ELR (cell line): ENCODE measurements at regions not wholly inside any gene's neighbourhood (a gene's known extent, or its start where the extent isn't known, plus 50 kb on each side); places are given as distances from the start of the nearest gene placed in this dataset.
A peak's percentile ranks its signal among the peaks of the same experiment; 100 is the strongest.
"Not testable (repeated sequence)": the region's sequence is repeated elsewhere in the genome, so short reads cannot be mapped to it uniquely, and the experiment has no call there.

Experiments used
- DNase-seq: peaks from one replicate; pipeline ENCODE4 v3.0.0-alpha.2; 2015; ENCODE audit warnings: low read depth

DNA sequence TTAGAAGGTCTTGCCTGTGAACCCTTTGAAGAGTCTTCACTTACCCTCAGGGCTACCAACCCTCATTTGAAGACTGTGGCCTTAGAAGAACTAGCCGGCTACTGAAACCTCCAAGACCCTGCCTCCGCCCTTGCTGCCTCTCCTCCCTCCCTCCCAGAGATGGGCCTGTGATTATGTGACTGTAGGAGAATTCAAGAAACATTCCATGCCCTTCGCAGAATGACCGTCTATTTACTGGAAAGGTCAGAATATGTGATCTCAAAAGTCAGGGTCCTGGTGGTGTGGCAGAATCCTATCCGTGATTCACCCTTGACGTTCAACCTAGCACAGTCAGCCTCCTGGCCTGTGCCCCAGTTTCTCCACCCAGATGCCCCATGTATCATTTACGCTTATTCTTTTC lies 109.6 kb downstream of the CTNND1 start:
- no peak for DNase-seq

DNA sequence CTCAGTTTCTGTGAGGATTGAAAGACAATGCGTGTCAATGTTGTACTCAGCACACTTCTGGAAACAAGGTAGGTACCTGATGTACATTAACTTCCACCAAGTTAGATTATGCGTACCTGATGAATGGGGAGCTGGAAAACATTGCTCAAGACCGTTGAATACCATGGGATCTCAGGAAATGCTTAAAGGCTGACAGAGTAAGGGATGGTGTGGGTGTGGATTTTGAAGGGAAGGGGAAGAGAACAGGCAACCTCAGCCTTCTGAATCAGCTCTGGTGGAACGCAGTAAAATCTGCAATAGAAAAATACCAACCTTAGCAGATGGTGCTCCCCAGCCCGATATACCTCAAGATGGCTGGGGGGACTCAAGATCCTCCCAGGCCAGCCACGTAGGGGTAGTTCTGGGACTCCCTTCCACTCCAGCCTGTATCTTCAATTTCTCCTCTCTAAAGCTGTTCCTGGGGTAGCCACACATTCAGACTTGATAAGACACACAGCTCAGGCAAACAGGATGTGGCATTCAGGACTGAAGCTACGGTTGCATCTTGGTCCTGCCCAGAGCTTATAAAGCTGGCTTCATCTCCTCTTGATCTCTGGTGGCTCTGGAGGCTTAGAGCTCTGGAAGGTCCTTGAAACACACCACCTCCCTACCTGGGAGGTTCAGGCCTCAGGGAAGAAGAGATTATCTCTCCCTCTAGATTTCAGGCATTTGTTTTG lies 111.8 kb downstream of the CTNND1 start:
- peak; percentile 10 for DNase-seq

DNA sequence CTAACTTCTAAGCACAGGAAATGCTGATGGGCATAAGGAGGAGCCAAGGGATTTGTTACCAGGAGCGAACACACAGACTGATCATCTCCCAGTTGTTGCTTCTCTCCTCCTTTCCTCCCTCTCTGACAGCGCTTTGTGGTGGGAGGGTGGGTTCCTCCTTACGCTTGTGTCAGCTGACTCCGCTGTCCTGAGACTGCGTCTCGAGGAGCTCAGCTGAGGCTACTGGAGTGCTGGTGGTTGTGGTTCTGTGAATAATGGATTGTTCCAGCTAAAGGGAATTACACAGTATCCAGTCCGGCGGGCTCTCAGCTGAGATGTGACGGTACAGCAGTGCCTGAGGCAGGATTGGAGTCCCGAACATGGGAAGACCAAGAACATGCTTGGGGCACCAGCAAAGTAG lies 113.4 kb downstream of the CTNND1 start:
- DNase-seq, result no peak

DNA sequence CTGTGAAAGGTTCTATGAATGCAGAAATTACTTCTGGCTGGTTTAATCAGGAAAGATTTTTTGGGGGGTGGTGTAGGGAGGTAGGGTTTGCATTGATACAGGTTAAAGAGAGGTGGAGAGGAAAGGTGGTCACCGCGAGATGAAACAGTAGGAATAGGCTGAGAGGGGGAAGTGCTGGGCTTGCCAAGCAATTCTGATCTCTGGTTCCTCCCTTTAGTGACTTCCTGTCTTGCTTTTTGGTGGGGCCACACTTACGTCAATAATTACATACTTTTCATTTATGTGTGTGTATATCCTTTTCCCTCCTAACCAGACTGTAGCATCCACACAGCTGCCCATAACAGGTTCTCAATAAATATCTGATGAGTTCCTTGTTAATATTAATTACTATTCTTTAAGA lies 120.0 kb downstream of the CTNND1 start:
- DNase-seq, result no peak

DNA sequence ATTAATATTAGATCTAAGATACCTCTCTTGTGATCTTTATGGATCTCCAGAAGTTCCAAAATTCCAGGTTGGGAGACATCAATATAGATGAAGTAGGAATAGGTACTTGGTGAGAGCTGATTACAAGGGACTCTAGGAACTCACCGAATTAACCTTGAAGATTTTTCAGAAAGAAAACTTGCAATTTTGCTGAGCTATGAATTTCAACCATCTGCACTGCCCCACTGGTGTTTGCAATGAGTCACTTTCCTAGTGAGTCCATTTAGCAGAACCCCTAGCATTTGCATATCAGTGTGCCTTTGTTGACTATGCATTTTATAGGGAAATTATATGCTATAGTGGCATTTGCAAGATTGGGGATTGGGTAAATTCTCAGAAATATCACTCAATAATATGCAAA lies 122.0 kb downstream of the CTNND1 start:
- no peak for DNase-seq

DNA sequence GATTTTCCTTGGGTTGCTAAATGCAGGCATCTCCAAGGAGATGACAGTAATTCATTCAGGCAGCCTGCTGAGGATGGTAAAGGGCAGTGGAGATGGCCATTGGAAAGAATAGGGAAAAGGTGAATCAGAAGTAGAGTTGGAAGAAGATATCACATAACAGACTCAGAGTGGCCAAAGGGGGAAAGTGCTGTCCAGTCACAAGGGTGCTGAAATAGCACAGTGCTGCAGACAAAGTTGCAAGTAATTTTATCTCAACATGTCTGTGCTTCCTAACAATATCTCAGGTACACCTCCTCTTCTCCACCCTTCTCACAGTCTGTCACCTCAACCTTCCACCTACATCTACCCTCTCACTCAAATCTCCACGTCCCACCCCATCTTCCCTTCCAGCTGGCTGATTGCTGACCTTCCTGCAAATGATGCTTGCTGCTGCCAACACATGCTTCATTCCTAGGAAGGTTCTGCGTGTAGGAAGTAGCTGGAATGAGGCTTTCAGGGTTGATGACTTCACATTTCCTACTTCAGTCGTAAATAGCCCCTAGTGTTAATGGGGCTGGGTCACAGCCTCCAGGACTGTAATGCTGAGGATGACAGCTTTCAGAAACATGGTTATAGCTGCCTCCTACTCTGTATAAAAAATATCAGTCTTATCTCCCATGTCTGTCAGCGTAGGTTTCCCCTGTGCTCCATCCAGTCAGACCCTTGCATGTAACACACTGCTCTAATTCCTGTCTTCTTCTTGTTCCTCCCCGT lies 123.9 kb downstream of the CTNND1 start:
- peak; percentile 11 for DNase-seq

DNA sequence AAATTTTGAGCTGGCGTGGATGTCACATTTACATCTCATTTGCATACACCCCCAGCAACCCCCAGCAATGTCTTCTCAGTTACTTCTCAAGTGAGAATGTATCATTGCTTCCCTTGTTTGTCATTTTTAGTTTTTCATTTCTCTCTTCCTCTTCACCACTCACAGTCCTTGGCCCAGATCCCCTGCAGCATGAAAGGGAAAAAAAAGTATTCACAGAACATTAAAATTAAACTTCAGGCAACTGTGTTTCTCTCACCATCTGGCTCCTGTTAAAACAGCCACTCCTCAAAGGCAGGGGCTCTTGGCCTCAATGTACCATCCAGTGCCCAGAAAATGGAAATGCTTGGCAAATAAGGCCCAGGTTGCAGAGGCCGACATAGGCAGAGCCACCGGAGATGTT lies 126.8 kb downstream of the CTNND1 start:
- DNase-seq, result no peak

DNA sequence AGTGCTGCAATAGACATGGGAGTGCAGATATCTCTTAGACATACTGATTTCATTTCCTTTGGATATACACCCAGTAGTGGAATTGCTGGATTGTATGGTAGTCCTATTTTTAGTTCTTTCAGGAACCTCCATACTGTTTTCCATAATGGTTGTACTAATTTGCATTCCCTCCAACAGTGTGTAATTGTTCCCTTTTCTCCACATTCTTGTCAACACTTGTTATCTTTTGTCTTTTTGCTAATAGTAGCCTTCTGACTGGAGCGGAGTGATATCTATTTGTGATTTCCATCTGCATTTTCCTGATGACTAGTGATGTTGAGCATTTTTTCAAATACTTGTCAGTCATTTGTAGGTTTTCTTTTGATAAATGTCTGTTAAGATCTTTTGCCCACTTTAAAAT lies 128.9 kb downstream of the CTNND1 start:
- no peak for DNase-seq

DNA sequence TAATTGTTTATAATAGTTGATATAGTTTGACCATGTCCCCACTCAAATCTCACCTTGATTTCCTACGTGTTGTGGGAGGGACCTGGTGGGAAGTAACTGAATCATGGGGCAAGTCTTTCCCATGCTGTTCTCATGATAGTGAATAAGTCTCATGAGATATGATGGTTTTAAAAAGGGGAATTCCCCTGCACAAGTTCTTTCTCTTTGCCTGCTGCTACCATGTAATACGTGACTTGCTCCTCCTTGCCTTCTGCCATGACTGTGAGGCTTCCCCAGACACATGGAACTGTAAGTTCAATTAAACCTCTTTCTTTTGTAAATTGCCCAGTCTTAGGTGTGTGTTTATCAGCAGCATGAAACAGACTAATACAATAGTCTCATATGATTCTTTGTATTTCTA lies 130.5 kb upstream of the OR9Q1 start:
- not testable (repeated sequence) for DNase-seq

DNA sequence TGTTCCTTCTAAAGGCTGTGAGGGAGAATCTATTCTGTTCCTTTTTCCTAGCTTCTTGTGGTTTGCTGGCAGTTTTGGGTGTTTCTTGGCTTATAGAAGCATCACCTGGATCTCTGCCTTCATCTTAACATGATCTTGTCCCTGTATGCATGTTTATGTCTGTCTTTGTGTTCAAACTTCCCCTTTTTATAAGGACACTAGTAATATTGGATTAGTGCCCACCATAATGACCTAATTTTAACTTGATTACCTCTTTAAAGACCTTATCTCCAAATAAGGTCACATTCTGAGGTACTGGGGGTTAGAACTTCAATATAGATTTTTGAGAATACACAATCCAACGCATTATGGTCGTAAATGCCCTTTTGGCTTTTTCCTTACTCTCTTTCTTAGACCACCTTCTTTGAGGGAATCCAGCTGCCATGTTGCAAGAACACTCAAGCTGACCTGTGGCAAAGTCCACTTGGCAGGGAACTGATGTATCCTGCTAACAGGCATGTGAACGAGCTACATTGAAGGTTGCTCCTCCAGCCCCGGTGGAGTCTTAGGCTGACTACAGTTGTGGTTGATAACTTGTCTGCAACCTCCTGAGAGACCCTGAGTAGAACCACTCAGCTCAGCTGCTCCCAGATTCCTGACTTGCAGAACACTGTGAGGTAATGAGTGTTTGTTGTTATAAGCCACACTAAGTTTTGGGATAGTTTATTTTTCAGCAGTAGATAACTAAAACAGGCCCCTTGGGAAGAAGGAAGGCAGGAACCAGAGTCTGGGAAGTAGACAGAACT lies 127.1 kb upstream of the OR9Q1 start:
- DNase-seq, result no peak

DNA sequence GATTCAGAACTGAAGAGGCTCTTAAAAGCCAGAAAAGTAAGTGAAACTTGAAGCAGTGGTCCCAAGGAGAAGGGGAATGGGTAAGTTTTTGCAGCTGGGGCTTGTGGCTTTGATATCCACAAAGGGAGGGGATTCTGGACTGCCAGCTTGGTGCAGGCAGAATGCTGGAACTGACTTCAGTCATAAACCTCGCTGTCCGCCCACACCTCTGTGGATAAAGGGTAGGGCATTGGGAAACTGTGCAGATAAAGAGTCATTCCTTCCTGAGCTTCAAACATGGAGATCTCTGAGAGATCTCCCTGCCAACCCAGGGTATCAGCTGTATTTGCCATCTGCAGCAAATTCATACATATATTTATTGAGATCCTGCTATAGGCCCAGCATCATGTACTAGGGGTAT lies 124.3 kb upstream of the OR9Q1 start:
- no peak for DNase-seq

DNA sequence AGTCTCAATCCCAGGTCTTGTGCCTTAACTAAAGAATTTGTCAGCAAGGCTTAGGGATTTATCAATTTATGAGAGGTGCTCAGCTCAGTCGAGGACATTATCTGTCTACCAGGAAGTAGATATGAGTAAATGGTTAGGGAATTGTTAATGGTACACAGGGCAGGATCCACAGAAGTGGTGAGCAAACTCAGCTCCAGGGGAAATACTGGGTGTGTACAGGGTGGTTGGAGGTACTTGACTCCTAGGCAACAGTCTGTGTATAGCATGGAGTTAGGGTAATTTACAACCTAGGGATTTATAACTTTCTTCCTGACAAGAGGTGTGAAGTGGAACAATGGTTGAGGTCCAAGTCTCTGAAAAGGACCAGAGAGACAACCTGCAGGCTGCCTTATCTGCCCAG lies 123.4 kb upstream of the OR9Q1 start:
- no peak for DNase-seq

DNA sequence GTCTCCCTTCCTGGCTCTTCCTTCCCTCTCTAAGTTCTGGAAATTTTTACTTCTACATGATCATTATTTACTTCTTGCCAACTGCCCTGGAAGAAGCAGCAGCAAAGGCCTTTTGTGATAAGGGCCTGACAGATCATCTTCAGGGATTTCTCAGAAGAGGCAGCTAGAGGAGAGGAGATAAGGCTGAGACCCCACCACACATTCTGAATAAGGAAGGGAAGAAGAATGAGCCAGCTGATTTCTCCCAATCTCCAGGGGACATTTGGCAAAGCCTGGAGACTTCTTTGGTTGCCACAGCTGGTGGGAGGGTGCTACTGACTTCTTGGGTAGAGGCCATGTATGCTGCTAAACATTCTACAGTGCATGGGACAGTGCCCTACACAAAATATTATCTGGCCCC lies 122.4 kb upstream of the OR9Q1 start:
- DNase-seq, result no peak

DNA sequence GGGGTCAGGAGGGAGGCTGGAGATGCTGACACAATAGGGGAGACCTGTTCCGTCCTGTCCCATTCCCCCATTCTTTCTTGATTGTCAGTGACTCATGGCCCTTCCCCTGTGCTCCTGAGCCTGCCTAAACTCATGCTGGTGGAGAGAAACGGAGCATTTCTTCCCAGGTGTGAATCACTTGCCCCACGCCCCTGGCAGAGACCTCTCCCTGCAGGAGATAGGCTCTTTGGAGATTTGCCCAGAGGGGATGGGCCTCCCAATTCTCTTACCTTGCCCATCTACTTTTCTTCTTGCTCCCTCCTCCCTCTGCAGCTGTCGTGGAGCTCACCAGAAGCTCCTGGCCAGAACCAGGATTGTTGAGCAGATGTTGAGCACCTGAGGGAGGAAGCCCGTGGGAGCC lies 121.9 kb upstream of the OR9Q1 start:
- no peak for DNase-seq

DNA sequence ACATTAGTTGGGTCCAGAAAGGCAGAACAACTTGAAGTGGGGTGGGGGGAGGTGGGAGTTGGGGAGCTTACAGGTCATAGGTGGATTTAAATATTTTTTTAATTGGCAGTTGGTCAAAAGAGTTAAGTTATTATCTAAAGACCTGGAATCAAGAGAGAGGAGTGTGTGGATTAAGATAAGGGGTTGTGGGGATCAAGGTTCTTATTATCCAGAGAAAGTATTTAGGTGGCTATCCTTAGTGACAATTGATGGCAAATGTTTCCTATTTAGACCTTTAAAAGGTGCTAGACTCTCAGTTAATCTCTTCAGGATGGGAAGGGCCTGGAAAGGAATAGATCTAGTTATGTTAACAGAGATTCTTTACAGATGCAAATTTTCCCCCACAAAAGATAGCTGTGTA lies 120.7 kb upstream of the OR9Q1 start:
- no peak for DNase-seq

DNA sequence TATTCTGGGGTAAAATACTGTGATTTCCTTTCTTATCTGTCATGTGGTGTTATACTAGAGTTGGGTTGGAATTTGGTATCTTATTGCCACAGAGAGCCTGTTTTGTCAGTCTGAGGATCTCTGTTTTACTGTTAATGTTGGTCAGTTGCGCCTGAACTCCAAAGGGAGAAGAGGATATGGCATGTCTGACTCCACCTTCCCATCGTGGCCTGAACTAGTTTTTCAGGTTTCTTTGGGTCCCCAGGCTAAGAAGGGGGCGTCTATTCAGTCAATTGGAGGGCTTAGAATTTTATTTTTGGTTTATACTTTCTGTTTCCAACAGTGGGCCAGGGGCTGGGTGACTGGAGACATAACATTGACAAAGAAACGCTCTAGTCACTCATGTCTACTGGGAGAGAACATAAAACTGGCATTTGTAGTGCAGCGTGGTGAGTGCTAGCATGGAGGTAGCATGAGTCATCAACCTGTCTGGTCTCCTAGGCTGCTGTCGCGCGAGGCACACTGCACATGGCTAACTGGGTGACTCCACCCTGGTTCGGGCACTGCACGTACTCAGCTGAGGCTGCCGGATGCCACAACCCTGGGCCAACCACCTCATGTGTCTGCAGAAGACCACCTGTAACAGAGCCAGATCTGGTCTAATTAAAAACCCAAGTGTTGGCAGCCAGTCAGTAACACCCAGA lies 120.1 kb upstream of the OR9Q1 start:
- DNase-seq, result peak; percentile 20

DNA sequence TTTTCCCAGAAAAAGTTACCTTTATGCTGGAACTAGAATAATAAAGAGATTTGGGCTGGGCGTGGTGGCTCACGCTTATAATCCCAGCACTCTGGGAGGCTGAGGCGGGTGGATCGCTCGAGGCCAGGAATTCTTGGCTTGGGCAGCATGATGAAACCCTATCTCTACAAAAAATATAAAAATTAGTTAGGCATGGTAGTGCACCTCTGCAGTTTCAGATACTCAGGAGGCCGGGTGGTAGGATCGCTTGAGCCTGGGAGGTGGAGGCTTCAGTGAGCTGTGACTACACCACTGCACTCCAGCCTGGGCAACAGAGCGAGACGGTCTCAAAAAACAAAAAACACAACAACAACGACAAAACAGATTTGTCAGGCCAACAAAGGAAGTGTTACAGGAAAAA lies 119.3 kb upstream of the OR9Q1 start:
- DNase-seq, result no peak

DNA sequence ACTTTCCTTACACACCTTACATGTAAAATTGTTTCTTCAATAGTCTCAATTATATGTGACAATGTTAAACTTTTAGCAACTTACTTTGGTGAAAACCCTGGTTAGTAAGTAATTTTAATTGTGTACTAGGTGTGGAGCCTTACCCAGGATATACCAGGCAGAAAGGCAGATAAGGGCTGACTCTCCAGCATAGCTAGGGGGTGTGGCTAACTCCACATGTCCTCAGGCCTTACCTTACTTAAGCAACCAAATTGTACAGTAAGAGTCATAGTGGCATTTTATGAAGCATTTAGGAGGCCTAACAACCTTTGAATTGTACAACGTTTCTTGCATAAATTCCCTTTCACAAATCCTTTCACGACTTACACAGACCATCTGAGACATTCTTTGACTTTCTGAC lies 118.2 kb upstream of the OR9Q1 start:
- no peak for DNase-seq

DNA sequence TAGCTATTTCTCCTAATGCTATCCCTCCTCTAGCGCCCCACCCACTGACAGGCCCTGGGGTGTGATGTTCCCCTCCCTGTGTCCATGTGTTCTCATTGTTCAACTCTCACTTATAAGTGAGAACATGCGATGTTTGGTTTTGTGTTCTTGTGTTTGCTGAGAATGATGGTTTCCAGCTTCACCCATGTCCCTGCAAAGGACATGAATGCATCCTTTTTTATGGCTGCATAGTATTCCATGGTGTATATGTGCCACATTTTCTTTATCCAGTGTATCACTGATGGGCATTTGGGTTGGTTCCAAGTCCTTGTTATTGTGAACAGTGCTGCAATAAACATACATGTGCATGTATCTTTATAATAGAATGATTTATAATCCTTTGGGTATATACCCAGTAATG lies 115.3 kb upstream of the OR9Q1 start:
- DNase-seq, result not testable (repeated sequence)

DNA sequence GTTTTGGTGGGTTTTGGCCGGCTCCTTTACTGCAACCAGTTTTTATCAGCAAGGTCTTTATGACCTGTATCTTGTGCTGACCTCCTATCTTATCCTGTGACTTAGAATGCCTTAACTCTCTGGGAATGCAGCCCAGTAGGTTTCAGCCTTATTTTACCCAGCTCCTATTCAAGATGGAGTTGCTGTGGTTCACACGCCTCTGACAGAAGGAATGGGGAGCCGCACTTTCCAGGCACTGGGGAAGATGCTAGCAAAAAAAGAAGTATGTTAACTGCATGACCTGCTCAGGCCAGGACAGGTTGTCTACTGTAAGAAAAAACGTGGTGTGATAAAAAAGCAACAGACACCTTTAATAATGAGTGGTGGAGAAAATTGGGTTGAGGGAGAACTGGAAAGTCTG lies 112.2 kb upstream of the OR9Q1 start:
- DNase-seq, result not testable (repeated sequence)

DNA sequence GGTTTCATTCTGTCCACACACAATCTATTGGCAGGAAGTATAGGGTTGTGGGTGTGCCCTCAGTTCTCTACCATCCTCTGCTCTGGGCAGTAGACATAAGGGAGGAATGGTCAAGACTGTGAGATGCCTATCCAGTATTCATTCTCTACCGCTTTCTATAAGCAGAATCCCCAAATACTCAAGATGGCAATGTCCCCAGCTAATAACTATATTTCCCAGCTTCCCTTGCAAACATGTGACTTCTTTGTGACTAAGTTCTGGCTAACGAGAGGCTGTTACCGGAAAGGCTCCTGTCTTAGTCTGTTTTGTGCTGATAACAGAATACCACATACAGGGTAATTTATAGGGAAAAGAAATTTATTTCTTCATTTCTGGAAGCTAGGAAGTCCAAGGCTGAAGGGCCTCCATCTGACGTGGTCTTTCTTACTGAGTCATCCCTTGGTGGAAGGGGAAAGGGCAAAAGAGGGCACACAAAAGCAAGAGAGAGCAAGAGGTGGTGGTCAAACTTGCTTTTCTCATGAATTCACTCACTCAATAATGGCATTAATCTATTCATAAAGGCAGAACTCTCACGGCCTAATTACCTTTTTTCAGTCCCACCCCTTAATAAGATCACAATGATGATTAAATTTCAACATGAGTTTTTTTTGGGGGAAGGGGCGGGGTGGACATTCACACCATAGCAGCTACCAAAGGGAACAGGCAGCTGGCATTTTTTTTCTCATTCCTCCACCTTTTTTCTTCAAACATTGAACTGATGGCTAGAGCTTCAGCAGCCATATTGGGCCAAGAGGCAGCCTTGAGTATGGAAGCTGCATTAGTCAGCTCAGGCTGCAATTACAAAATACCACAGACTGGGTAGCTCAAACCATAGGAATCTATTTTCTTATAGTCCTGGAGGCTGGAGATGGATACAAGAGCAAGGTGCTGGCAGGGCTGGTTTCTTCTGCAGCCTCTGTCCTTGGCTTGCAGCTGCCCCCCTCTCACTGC lies 109.7 kb upstream of the OR9Q1 start:
- DNase-seq, result peak; percentile 8
